HG03135 (cell line): ENCODE measurements at regions not wholly inside any gene's neighbourhood (a gene's known extent, or its start where the extent isn't known, plus 50 kb on each side); places are given as distances from the start of the nearest gene placed in this dataset.

ENCODE experiments used
- ATAC-seq: cut with Tn5 transposase; IDR thresholded peaks from one replicate; pipeline ENCODE4 v1.9.1; 2021; ENCODE audit warnings: mild to moderate bottlenecking, moderate library complexity; ENCODE audit not compliant: unreplicated experiment

- no peak for ATAC-seq
Observed at GRCh38 chr5:74143151-74143550, 497.4 kb downstream of the ENC1 start.

DNA sequence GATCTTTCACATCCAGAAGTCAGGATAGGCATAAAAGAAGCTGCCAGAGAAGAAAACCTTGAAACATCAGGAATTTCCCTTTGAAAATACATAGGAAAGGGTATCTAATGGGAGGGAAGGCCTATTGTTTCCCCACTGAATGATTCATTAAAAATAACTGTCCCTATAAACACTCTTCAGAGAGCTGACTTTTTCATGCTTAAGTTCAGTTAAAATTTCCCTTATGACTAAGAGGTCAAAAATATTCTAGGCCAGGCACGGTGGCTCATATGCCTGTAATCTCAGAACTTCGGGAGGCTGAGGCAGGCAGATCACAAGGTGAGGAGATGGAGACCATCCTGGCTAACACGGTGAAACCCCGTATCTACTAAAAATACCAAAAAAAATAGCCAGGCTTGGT is 499.5 kb downstream of the ENC1 start:
- no peak for ATAC-seq

- no peak for ATAC-seq
Observed at GRCh38 chr5:74140409-74140808, 500.1 kb downstream of the ENC1 start.

DNA sequence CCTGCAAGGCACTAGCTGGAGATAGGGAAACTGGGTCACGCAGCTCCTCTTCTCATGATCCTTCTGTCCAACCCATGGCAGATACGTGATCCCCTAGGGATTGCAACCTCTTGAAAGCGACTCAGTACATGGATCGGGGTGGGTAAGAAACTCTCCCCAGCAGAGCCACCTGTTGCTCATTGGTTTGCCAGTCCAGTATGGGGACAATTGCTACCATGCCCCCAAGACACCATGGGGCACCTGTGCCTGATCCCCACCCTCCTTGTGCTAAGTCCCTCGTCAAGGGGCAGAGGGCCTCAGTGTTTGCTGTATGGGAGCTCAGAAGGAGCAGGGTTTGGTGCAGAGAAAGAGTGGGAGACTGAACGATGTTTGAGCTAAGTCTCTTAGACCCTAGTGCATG is 500.9 kb downstream of the ENC1 start:
- ATAC-seq = no peak

GRCh38 chr5:74138721-74139120 is 501.8 kb downstream of the ENC1 start:
- no peak for ATAC-seq

- ATAC-seq = no peak
Observed at GRCh38 chr5:74136276-74136825, 504.2 kb downstream of the ENC1 start.

- no peak for ATAC-seq
Observed at GRCh38 chr5:74135033-74135432, 505.5 kb downstream of the ENC1 start.

DNA sequence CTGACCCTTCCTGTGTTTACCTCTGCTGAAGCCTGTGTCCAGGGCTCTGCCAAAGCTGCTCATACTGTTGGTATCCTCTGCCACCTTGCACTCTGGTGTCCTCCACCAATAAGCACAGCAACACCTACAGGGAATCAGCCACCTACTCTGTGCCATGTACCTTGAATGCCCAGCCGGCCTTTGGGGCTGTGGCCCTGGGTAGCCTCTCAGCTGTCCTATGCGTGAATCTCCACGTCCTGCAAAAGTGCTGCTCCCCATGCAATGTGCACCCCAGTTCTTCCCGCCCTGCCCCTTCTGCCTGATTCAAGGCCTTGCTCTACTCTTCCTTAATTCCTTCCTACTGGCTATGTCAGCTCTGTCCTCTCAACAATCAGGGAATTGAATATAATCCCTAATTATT is 506.5 kb downstream of the ARHGEF28 start:
- ATAC-seq = no peak

GRCh38 chr5:74131250-74131649 is 505.3 kb downstream of the ARHGEF28 start:
- ATAC-seq = no peak

DNA sequence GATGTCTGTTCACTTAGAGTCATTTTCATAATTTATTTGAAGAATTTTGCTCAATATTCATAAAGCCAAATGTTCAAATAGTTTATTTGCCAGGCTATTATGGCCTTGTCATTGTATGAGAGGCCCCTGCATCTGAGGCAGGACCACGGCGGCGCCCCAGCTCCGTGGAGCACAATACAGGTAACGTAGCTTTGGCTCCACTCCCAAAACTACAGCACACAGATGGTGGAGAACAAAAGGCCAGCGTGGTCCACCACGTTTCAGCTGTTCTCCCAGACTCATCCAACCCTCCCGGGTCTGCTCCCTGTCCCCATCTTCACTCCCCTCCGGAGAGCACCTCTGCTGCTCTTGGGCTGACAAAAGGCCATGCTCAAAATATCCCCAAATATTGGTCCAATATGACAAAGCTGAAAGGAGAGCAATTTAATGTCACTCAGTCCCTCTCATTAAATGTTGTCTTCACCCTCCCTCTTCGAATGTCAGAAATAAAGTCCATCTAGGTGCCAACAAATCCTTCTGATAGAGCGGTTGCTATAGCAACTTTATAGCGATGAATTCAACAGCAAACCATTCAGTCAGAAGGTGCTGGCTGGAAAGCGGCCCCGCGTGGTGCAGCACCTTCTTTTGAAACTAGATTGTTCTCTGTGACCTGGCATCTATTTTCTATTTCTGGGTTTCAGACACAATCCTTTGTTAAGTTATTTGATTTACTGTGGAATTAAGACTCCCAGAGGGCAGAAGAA is 504.3 kb downstream of the ARHGEF28 start:
- ATAC-seq = no peak

GRCh38 chr5:74127381-74128320 is 501.7 kb downstream of the ARHGEF28 start:
- no peak for ATAC-seq

- no peak for ATAC-seq
Observed at GRCh38 chr5:74126294-74126693, 500.3 kb downstream of the ARHGEF28 start.

- ATAC-seq = no peak
Observed at GRCh38 chr5:74124826-74125225, 498.8 kb downstream of the ARHGEF28 start.

- no peak for ATAC-seq
Observed at GRCh38 chr5:74123929-74124328, 497.9 kb downstream of the ARHGEF28 start.

GRCh38 chr5:74122979-74123590 is 497.1 kb downstream of the ARHGEF28 start:
- no peak for ATAC-seq

DNA sequence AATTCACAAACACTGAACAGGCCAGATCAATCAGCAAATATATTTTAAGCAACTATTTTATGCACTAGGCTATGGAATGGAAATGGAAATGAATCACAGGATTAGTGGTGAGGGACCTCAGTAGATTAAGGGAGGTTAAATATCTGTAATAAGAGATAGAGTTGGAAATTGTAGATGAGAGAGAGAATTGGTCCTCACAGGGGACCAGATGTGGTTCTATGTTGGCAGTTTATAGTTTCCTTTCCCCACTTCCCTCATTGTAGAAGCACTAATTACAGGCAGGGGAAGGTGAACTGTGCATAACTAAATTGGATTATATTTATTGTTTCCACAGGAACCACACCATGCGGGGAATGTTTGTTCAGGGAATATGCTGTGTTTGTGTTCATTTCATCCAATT is 496.2 kb downstream of the ARHGEF28 start:
- ATAC-seq = no peak

GRCh38 chr5:74120585-74120984 is 494.6 kb downstream of the ARHGEF28 start:
- ATAC-seq = no peak

GRCh38 chr5:74118071-74118470 is 492.1 kb downstream of the ARHGEF28 start:
- ATAC-seq = no peak

GRCh38 chr5:74116984-74117383 is 491.0 kb downstream of the ARHGEF28 start:
- no peak for ATAC-seq

- no peak for ATAC-seq
Observed at GRCh38 chr5:74116266-74116665, 490.3 kb downstream of the ARHGEF28 start.

- ATAC-seq = no peak
Observed at GRCh38 chr5:74113927-74114326, 487.9 kb downstream of the ARHGEF28 start.
